ENCODE measurements at regions not wholly inside any gene's neighbourhood (a gene's known extent, or its start where the extent isn't known, plus 50 kb on each side); places are given as distances from the start of the nearest gene placed in this dataset.

DNA sequence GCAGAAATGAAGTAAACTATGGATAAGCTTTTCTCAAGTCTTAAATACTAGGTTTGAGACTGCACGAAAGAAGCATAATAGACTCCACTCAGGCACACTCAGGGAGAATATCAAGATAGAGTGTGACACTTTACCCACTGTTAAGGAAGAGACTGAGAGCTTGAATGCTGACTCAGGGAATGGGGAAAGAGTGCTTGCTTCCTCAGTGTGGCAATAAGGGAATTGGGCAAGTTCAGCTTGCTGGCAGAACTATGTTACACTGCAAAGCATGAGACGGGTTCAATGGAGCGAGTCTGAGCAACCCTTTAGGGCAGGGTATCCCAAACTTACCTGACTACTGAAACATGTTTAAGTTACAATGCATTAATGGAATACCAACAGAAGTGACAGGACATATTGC is 237.7 kb upstream of the MEF2C start:
- Histone ChIP-seq H3K9me3 (no peaks in the 10 kb centered on the region), H3K27me3 (no peaks in the 10 kb centered on the region), H3K36me3 (no peaks in the 10 kb centered on the region), H3K27ac (peak overlapping the region; percentile 83), H3K4me1 (ENCODE audit: control insufficient read depth in 1 of 2, insufficient read depth in 1 of 2, low read depth in 1 of 2, low read length in 1 of 2) (peaks cover 23 to 49% of the 10 kb centered on the region in 2 experiments), H3K4me3 (ENCODE audit: low read depth in 1 of 2, low read length in 1 of 2) (peak overlapping the region; percentile 2 to 44)
- TF ChIP-seq, protein P1, sequence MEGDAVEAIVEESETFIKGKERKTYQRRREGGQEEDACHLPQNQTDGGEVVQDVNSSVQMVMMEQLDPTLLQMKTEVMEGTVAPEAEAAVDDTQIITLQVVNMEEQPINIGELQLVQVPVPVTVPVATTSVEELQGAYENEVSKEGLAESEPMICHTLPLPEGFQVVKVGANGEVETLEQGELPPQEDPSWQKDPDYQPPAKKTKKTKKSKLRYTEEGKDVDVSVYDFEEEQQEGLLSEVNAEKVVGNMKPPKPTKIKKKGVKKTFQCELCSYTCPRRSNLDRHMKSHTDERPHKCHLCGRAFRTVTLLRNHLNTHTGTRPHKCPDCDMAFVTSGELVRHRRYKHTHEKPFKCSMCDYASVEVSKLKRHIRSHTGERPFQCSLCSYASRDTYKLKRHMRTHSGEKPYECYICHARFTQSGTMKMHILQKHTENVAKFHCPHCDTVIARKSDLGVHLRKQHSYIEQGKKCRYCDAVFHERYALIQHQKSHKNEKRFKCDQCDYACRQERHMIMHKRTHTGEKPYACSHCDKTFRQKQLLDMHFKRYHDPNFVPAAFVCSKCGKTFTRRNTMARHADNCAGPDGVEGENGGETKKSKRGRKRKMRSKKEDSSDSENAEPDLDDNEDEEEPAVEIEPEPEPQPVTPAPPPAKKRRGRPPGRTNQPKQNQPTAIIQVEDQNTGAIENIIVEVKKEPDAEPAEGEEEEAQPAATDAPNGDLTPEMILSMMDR (IDR thresholded peaks at IDR 0.05) = no peak

DNA sequence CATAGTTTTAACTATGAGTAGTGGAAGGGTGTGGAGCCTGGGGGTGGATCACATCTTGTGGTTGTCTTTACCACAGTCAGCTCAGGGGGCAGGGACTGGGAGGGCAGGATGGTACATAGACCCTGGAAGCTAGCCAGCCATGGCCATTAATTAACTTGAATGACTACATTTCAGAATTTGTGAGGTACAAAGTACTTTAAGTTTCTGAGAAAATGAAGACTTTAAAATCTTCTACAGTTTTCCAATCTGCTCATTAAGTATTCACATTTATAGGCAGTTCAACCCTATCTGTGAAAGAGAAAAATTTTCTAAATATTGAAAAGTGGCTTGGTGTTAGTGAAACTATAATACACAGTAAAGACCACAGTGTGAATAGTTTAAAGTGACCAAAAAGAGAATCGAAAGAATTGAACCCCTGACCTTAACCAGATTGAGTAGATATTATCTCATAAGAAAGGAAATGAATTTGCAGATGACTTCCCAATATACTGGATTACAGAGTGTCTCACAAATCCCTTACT is 234.2 kb upstream of the MEF2C start:
- peaks cover 23 to 44% of the 10 kb centered on the region in 2 experiments for H3K4me1 ChIP-seq (ENCODE audit: control insufficient read depth in 1 of 2, insufficient read depth in 1 of 2, low read depth in 1 of 2, low read length in 1 of 2)
- H3K4me3 ChIP-seq (ENCODE audit: low read depth in 1 of 2, low read length in 1 of 2) = no peak overlapping the region
- TF ChIP-seq, protein P1 (IDR thresholded peaks at IDR 0.05) = no peak
- no peak overlapping the region for H3K27ac ChIP-seq
- no peaks in the 10 kb centered on the region for H3K27me3 ChIP-seq
- no peaks in the 10 kb centered on the region for H3K36me3 ChIP-seq
- no peaks in the 10 kb centered on the region for H3K9me3 ChIP-seq

DNA sequence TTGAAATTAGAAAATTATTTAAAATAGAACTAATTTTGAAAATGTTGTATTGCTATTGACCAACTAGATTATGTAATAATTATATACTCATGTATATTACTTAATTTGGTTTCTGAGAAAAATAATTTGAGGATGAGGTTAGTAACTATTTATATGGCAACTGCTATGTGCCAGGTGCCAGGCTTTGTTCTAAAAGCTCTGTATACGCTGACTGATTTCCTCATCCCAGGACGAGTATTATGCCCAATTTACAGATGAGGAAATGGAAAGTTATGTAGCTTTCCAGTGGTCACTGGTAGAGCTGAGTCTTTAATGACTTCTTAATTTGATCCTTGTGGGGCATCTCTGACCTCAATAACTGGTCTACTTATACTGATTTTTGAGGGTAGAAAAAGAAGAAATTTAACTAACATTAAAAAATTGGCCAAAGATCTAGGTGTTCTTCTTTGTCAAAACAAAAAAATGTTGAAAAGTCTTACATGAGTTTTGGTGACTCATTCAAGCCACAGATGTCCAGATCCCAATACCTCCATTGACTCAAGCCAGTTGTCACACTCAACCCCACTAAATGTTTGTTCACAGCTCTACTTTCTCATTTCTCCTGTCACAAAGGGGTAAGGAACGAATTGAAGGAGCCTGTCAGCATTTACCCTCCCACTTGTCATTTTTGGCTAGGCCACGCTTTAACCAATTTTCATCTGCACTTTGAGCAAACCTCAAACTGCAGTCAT is 228.1 kb upstream of the MEF2C start:
- H3K27ac ChIP-seq = no peak overlapping the region
- H3K4me3 ChIP-seq (ENCODE audit: low read depth in 1 of 2, low read length in 1 of 2) = no peak overlapping the region
- no peaks in the 10 kb centered on the region for H3K36me3 ChIP-seq
- no peaks in the 10 kb centered on the region for H3K4me1 ChIP-seq (ENCODE audit: control insufficient read depth in 1 of 2, insufficient read depth in 1 of 2, low read depth in 1 of 2, low read length in 1 of 2)
- no peaks in the 10 kb centered on the region for H3K27me3 ChIP-seq
- TF ChIP-seq, protein P1 (IDR thresholded peaks at IDR 0.05) = no peak
- no peaks in the 10 kb centered on the region for H3K9me3 ChIP-seq

DNA sequence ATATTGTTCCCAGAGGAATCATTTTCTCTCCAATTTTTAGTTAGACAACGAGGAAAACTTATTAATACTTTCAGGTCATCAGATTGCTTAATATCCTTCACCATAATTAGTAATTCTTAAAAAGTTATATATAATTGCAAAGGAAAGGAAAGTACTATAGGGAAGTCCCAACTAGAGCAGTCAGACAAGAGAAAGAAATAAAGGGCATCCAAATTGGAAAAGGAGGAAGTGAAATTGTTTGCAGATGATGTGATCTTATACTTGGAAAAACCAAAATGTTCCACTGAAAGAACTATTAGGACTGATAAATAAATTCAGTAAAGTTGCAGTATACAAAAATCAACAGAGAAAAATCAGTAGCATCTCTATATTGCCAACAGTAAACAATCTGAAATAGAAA is 223.5 kb upstream of the MEF2C start:
- TF ChIP-seq, protein P1 (IDR thresholded peaks at IDR 0.05) = no peak
- Histone ChIP-seq H3K4me3 (ENCODE audit: low read depth in 1 of 2, low read length in 1 of 2) (no peak overlapping the region), H3K27me3 (no peaks in the 10 kb centered on the region)

DNA sequence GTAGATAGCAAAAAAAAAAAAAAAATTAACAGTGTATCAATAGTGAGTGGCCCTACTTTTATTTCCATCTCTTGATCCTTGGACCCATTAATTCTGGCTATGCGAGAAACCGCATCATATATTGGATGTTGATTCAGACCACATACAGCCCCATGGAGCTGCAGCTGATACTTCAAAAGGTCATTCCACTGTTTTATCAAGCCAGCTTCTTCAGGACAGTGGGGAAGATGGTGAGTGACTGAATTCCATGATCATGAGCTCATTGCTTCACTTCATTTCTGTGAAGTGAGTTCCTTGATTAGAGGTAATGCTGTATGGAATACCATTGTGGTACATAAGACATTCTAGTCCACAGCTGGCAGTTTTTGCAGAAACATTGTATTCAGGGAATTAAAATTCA is 222.9 kb upstream of the MEF2C start:
- Histone ChIP-seq H3K4me3 (ENCODE audit: low read depth in 1 of 2, low read length in 1 of 2) (no peak overlapping the region), H3K4me1 (ENCODE audit: control insufficient read depth in 1 of 2, insufficient read depth in 1 of 2, low read depth in 1 of 2, low read length in 1 of 2) (no peaks in the 10 kb centered on the region), H3K27me3 (no peaks in the 10 kb centered on the region), H3K36me3 (no peaks in the 10 kb centered on the region), H3K9me3 (no peaks in the 10 kb centered on the region), H3K27ac (no peak overlapping the region)
- TF ChIP-seq, protein P1 (IDR thresholded peaks at IDR 0.05) = no peak

More for the DNA sequence above, 223.5 kb upstream of the MEF2C start:
- no peaks in the 10 kb centered on the region for H3K4me1 ChIP-seq (ENCODE audit: control insufficient read depth in 1 of 2, insufficient read depth in 1 of 2, low read depth in 1 of 2, low read length in 1 of 2)
- H3K9me3 ChIP-seq = no peaks in the 10 kb centered on the region
- H3K36me3 ChIP-seq = no peaks in the 10 kb centered on the region
- no peak overlapping the region for H3K27ac ChIP-seq

All from neutrophil (primary cell).